HG03139 (cell line): ENCODE measurements at regions not wholly inside any gene's neighbourhood (a gene's known extent, or its start where the extent isn't known, plus 50 kb on each side); places are given as distances from the start of the nearest gene placed in this dataset.
"Not testable (repeated sequence)": the region's sequence is repeated elsewhere in the genome, so short reads cannot be mapped to it uniquely, and the experiment has no call there.

ENCODE experiments used
- ATAC-seq: cut with Tn5 transposase; IDR thresholded peaks from one replicate; pipeline ENCODE4 v1.9.1; 2021; ENCODE audit not compliant: unreplicated experiment

DNA sequence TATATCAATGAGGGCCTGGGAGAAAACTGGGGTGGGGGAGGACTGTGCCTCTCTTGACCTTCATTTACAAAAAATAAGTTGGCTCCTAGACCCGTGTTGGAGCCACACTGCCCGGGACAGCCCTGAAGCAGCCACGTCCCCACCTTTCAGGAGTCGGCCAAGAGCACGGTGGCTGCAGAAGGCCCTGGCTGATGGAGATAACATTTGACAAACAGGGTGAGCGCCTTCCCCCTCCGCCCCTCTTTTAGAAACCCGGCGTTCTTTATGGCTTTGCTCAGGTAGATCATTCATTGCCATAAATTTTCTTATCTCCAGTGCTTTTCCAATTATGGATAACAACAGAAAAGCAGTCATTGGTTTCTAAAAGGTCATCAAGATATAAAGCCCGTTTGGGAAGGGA, 398.1 kb upstream of the TNRC6C start:
- ATAC-seq, result no peak

GRCh38 chr17:77560841-77561240, 397.7 kb upstream of the TNRC6C start:
- no peak for ATAC-seq

GRCh38 chr17:77562361-77562760, 396.1 kb upstream of the TNRC6C start:
- ATAC-seq, result not testable (repeated sequence)

DNA sequence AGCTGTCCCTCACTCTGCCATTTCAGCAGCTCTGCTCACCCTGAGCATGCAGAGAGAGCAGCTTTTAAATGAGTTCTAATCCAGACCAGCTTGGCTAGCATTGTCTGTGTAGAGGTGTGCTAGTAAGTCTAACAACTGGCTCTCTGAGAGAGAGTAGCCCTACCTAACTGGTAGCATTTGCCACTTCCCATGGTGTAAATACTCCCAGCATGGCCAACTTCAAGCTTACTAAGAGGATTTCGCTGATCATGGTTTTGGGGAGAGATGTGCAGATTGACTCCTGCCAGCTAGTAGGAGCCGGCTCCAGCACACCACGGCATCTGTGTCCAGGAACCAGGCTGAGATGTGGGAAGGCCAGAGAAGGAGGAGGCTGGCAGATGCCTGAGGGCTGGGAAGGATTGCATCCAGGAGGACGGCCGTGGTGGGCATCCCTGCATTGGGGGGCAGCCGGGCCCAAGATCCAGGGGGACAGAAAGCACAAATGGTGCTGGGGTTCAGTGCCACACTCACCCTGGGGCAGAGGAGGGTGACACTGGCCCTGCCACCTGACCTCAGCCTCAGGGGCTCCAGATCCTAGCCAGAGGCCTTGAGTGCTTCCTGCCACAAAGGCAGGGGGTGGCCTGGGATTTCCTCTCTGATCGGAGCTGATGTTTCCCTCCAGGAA, 394.9 kb upstream of the TNRC6C start:
- ATAC-seq, result no peak

DNA sequence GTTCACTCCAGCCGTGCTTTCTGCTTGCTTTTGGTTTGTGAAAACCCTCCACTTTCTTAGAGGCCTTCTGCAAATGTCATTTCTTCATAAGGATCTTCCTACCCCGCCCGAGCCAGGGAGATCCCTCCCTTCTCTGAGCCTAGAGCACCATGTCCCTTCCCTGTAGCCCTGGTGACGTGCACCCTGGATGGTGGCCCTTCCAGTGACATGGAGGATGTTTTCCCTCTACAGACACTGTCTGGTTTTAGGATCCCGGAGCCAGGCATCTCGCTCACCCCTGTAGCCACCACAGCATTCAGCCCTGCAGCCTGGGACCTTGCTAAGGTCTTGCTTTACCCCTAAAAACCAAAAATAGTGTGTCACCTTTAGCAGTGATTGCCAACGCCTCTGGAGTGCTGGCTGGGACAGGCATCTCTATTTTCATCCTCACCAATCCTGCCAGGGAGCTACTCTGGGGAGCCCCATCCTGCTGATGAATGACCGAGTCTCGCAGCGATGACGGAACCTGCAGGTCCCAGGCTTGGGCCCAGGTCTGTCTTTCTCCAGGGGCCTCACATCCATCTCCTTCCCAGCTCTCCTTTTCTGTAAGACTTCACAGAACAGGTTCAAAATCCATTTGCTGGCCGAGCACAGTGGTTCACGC, 394.1 kb upstream of the TNRC6C start:
- ATAC-seq, result no peak

- no peak for ATAC-seq
Measured at GRCh38 chr17:77565166-77565565, 393.3 kb upstream of the TNRC6C start.

DNA sequence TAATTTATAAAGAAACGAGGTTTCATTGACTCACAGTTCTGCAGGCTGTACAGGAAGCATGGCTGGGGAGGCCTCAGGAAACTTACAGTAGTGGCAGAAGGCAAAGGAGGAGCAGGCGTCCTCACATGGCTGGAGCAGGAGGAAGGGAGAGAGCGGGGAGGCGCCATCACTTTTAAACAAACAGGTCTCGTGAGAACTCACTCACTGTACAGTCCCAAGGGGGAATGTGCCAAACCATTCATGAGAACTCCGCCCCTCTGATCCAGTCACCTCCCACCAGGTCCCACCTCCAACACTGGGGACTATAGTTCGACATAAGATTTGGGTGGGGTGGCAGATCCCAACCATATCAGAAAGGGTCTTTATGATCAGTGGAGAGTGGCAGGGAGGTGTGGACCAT, 392.4 kb upstream of the TNRC6C start:
- ATAC-seq, result no peak

GRCh38 chr17:77566566-77567138, 391.9 kb upstream of the TNRC6C start:
- no peak for ATAC-seq

DNA sequence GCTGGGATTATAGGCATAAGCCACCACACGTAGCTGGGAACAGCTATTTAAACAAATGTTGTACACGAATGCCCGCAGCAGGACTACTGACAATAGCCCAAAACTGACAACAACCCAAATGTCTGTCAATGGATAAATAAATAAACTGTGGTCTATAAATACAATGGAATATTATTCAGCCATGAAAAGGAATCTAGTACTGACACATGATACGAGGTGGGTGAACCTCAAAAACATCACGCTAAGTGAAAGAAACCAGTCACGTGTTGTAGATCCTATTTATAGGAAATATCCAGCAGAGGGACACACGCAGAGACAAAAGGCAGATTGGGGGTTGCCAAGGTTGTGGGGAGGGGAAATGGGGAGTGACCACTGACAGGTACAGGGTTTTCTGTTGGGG, 390.0 kb upstream of the TNRC6C start:
- ATAC-seq, result no peak

GRCh38 chr17:77569846-77570564, 388.5 kb upstream of the TNRC6C start:
- ATAC-seq, result no peak

DNA sequence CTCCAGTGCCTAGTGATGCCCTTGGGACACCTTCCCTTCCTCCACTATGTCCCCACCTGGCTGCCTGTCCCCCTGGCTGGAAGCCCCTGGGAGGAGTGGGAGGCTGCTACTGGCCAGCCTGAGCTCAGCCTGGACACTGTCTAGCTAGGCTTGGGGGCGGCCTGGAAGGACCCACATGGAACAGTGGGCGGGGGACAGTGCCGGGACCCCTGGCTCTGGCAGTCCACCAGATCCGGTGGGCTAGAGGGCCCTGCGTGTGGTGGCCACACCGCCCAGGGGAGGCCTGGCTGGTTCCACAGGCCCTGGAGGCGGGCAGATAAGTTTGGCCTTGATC, 388.0 kb upstream of the TNRC6C start:
- no peak for ATAC-seq

- ATAC-seq, result no peak
Measured at GRCh38 chr17:77571155-77571981, 387.1 kb upstream of the TNRC6C start.

- no peak for ATAC-seq
Measured at GRCh38 chr17:77572065-77572601, 386.4 kb upstream of the TNRC6C start.

GRCh38 chr17:77572851-77573250, 385.7 kb upstream of the TNRC6C start:
- no peak for ATAC-seq

- no peak for ATAC-seq
Measured at GRCh38 chr17:77577491-77577890, 381.0 kb upstream of the TNRC6C start.

GRCh38 chr17:77579131-77579530, 379.4 kb upstream of the TNRC6C start:
- no peak for ATAC-seq

GRCh38 chr17:77579682-77580081, 378.8 kb upstream of the TNRC6C start:
- ATAC-seq, result no peak

- ATAC-seq, result no peak
Measured at GRCh38 chr17:77580531-77581270, 377.8 kb upstream of the TNRC6C start.

GRCh38 chr17:77581480-77581879, 377.0 kb upstream of the TNRC6C start:
- ATAC-seq, result no peak

- no peak for ATAC-seq
Measured at GRCh38 chr17:77585142-77585860, 373.2 kb upstream of the TNRC6C start.
